M059J (cell line): ENCODE measurements at regions not wholly inside any gene's neighbourhood (a gene's known extent, or its start where the extent isn't known, plus 50 kb on each side); places are given as distances from the start of the nearest gene placed in this dataset.
"Not testable (repeated sequence)": the region's sequence is repeated elsewhere in the genome, so short reads cannot be mapped to it uniquely, and the experiment has no call there.

ENCODE experiments used
- DNase-seq: peaks from one replicate; pipeline ENCODE4 v3.0.0-alpha.2; 2012; ENCODE audit warnings: low read depth

DNA sequence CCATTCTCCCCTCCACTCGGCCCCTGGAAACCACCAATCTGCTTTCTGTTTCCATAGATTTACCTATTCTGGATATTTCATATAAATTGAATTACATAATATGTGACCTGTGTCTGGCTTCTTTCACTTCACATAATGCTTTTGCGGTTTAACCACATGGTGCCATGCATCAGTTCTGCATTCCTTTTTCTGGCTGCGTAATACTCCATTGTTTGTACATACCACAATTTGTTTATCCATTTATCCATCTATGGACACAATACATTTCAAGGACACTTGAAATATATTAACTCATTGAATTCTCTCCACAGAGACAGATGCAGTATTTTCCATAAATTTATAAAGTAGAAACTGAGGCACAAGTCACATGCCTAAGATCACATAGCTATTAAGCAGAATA, 110.3 kb upstream of the ETV6 start:
- DNase-seq: no peak

DNA sequence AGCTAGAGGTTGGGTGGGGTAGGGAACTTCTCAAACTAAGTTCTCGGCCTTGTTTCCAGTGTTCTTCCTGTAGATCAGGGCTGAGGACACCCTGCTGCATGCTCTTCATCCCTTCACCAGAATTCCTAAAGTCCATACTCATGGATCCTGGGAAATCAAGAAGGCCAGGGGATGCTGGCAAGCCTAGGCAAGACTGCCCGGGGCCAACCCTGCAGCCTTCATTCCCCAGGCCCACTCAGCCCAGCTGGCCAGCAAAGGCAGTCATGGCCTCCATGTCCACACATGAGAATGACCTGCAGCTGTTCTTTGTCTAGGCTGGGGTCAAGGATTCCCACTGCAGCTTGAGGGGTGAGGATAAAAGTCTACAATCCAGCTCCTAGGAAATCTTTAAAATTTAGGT, 109.3 kb upstream of the ETV6 start:
- DNase-seq: no peak

- no peak for DNase-seq
Observed at GRCh38 chr12:11540615-11541310, 108.7 kb upstream of the ETV6 start.

GRCh38 chr12:11542599-11542998, 106.9 kb upstream of the ETV6 start:
- DNase-seq: no peak

DNA sequence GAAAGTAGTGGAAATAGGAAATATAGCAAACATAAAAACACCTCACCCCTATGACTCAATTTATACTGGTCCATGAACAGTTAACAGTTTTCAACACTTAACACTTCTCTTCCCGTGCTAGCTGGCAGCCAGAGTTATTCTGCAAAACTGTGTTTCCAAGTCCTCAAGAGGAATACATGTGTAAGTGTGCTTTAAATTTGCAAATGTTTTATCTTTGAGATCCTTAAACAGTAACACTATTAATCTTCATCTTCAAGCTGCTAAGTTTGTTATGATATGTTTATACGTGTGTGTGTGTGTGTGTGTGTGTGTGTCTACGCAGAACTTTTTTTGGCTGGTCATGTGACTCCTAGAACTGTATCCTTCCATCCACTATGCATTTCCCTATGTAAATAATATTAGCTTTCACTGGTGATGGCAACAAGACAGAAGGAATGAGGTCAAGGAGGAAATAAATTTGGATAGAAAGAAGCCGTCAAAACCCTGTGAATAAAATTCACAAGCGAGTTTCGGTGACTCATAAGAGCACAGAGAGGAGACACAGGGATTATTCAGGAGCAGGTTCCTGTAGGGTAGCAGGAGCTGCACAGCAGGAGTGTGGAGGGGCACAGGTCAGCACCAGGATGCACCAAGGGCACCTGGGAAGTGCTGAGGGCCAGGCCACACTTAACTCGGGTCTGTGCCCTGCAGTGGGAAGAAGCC, 105.9 kb upstream of the ETV6 start:
- no peak for DNase-seq

DNA sequence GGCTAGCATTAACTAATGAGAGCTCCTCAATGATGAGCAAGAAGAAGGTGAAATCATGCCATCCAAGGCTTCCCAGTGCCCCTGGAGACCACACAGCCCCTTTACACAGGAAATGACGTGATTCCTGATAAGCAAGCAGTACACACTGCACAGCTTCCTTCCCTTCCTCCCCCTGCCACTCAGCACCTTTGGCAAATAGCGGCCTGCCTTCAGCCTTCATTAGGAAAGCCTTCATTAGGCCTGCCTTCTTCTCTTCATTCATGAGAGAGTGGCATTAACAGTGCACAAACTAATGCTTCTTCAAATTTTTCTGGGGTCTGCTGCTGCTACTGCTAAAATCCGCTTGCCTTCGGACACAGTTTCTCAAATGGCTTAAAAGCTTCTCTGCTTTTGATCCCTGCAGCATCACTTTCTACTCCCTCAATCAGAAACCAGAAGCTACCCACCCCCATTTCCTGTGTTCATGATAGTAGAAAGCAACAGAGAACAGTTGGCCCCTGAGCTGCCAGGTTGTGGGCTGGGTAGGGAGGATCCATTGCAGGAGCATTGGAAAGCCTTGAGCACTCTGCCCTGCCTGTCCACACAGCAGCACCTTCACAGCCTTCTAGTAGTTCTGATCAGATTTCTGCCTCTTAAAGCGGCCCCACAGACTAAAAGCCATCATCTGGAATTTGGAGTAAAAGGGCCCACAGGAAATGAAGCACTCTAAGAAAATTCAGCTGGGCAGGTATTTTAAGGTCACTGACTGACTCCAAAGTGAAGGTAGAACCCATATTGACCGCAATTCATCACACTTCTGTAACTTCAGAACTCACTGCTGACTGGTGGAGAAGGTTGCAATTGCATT, 103.8 kb upstream of the ETV6 start:
- peak; percentile 18 for DNase-seq

DNA sequence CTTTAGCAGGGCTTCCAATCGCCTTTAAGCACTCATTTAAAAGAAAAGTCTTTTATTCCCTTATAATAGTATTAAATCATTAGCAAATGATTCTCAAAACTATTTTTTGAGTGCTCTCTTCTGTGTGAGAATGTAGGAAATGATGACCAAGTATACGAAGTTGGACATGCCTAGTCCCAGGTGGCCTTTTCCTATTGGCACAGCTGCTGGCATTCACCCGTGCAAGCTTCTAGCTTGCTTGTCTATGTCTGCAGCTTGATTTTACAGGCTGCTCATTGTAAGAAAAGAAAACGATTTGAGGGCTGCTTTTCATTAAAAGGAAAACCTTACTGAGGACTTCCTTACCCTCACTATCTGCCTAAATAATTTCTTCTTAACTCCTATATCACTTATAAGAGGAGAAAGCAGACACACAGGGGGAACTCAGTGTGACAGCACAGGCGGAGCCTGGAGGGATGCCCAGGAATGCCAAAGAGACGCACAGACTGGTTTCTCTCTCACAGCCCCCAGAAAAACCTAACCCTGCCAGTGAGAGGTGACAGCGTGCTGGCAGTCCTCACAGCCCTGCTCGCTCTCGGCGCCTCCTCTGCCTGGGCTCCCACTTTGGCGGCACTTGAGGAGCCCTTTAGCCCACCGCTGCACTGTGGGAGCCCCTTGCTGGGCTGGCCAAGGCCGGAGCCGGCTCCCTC, 102.7 kb upstream of the ETV6 start:
- not testable (repeated sequence) for DNase-seq

- not testable (repeated sequence) for DNase-seq
Observed at GRCh38 chr12:11547271-11547646, 102.2 kb upstream of the ETV6 start.

DNA sequence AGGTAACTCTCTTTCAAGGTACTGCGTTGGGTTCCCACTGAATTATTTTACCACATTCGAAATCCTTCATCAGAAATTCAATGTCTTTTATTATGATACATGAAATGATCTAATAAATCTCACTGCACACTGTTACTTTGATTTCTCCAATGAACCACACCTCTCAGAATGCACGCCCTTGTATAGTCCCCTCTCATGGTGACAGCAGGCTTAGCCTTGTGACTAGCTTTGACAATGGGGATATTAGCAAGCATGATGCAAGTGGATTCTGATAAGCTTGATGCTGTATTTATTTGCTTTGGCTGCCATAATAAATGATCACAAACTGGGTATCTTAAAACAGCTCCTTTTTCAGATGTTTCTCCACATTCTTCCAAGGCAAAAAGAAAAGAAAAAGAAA, 100.4 kb upstream of the ETV6 start:
- DNase-seq: no peak

- peak; percentile 68 for DNase-seq
Observed at GRCh38 chr12:11553871-11554533, 95.5 kb upstream of the ETV6 start.

DNA sequence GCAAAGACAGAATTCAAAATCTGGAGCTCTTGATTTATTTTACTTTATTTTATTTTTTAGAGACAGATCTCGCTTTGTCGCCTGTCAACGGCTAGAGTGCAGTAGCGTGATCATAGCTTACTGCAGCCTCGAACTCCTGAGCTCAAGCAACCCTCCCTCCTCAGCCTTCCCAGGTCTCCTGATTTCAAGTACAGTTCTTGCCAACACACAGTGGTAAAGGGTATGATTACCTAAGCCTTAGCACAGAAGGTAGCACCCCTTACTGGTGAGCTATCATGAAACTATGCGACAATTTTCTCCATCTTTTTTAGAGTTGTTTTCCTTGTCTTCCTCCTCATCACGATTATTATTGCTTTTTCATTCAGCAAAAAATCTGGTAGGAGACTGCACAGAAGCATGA, 94.3 kb upstream of the ETV6 start:
- no peak for DNase-seq

DNA sequence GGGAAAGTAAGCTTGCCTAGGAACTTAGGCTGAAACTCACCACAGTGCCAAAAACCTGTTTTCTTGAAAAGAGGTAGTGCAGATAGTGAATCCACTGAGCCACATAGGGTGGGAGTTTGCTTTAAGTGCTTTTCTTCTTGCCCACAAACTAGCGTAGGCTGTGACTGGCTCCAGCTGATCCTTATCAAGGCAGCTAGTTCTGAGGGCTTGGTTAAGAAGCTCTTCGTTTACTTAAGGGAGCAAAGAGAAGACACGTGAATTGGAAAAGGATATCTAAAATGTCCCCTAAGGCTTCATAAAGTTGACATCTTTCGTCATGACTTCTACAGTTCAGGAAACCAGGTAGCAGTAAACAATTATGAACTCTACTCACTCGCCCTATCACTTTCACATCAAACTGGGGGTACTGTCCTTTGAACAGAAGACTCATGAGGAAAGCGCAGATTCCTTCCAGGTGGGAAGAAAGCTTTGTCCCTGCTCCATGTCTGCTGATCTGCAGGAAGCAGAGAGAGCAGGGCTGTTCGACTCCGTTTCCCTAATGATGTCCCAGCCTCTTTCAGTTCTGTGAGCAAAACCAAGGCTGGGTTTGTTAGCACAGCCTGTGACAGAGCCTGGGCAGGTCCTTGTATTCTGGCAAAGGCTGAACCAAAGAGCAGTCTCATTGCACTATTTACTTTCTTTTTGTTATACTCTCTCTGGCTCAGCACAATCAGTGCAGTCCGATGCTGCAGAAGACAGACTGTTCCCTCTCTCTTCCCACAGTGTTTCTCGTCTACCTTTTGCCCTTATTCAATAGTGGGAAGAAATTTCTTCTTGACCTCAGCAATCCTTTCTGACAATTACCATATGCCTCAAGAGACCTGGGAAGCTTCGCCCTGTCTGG, 93.5 kb upstream of the ETV6 start:
- peak; percentile 12 for DNase-seq

DNA sequence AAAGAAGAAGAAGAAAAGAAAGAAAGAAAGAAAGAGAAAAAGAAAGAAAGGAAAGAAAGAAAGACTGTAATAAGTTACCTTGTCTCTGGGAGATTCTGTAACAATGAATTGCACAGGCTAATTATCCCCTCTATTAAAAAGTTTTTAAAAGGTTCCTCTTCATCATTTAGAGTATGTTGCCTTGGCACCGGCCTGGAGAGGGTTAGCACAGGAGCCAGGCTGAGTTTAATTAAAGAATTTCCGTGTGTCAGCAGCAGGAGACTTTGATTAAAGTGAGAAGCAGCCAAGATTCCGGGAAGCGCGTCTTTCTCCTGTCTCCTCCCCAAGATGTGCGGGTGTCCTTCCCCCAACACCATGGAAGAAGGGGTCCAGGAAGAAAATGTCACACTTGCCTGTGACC, 92.8 kb upstream of the ETV6 start:
- no peak for DNase-seq

GRCh38 chr12:11559626-11560340, 89.7 kb upstream of the ETV6 start:
- no peak for DNase-seq

DNA sequence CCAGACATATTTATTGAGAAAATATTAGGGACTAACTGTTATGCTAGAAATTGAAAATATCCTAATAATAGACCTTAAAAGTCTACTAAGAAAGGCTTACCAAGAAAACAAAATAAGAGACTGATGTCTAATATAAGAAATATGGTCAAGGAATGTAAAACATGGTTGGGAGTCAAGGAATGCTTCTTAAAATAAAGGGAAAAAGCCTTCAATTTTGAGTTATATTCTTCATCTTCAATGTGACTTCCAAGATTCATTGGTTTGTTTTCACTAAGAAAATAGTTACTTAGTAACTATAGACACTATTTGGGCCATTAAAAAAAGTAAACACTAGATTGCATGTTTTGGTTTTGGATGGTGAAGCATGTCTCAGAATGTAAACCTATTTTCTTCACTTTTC, 88.1 kb upstream of the ETV6 start:
- peak; percentile 23 for DNase-seq

- DNase-seq: no peak
Observed at GRCh38 chr12:11563785-11564739, 85.4 kb upstream of the ETV6 start.

GRCh38 chr12:11564984-11565651, 84.4 kb upstream of the ETV6 start:
- DNase-seq: no peak

GRCh38 chr12:11565752-11566151, 83.7 kb upstream of the ETV6 start:
- DNase-seq: no peak
